Suprapubic skin (tissue), 4 donors: ENCODE measurements at regions not wholly inside any gene's neighbourhood (a gene's known extent, or its start where the extent isn't known, plus 50 kb on each side); places are given as distances from the start of the nearest gene placed in this dataset.

ENCODE experiments used
- EP300 ChIP-seq: sonication (generic); formaldehyde crosslinking; IDR thresholded peaks from one replicate; pipeline ENCODE4 v1.6.1; 2017; ENCODE audit warnings: antibody characterized with exemption
- POLR2A ChIP-seq, 2 donors: fragments of 450-650 bp; IDR thresholded peaks; one replicate each; pipeline ENCODE4 v1.6.1; 2017; ENCODE audit warnings: antibody characterized with exemption in 2 of 2, mild to moderate bottlenecking in 2 of 2, moderate library complexity in 2 of 2
- POLR2AphosphoS5 ChIP-seq, 3 donors: sonication (generic); formaldehyde crosslinking; IDR thresholded peaks; one replicate each; pipeline ENCODE4 v1.6.1; 2017; ENCODE audit warnings: antibody characterized with exemption in 3 of 3
- TF ChIP-seq, protein P1 (sequence below), 2 donors: fragments of 200-600 bp in 1 of 2; fragments of 450-650 bp in 1 of 2; sonication (generic) in 1 of 2; IDR thresholded peaks; one replicate each; pipeline ENCODE4 v1.5.1; 2016 to 2019; ENCODE audit warnings: antibody characterized with exemption in 2 of 2, mild to moderate bottlenecking in 1 of 2, moderate library complexity in 1 of 2

GRCh38 chr3:107882261-107882660, 208.6 kb downstream of the CD47 start:
- TF ChIP-seq, protein P1, sequence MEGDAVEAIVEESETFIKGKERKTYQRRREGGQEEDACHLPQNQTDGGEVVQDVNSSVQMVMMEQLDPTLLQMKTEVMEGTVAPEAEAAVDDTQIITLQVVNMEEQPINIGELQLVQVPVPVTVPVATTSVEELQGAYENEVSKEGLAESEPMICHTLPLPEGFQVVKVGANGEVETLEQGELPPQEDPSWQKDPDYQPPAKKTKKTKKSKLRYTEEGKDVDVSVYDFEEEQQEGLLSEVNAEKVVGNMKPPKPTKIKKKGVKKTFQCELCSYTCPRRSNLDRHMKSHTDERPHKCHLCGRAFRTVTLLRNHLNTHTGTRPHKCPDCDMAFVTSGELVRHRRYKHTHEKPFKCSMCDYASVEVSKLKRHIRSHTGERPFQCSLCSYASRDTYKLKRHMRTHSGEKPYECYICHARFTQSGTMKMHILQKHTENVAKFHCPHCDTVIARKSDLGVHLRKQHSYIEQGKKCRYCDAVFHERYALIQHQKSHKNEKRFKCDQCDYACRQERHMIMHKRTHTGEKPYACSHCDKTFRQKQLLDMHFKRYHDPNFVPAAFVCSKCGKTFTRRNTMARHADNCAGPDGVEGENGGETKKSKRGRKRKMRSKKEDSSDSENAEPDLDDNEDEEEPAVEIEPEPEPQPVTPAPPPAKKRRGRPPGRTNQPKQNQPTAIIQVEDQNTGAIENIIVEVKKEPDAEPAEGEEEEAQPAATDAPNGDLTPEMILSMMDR (IDR thresholded peaks at IDR 0.05) = no peak
- TF ChIP-seq POLR2A (IDR thresholded peaks at IDR 0.05) = no peak
- TF ChIP-seq EP300 = no peak
- TF ChIP-seq POLR2AphosphoS5 (IDR thresholded peaks at IDR 0.05) = no peak
